Left forelimb (tissue), 1 donor: ENCODE measurements at regions not wholly inside any gene's neighbourhood (a gene's known extent, or its start where the extent isn't known, plus 50 kb on each side); places are given as distances from the start of the nearest gene placed in this dataset.

ENCODE experiments used
- DNase-seq: peaks from one replicate; pipeline ENCODE4 v3.0.0-alpha.2; 2018; ENCODE audit warnings: low spot score

DNA sequence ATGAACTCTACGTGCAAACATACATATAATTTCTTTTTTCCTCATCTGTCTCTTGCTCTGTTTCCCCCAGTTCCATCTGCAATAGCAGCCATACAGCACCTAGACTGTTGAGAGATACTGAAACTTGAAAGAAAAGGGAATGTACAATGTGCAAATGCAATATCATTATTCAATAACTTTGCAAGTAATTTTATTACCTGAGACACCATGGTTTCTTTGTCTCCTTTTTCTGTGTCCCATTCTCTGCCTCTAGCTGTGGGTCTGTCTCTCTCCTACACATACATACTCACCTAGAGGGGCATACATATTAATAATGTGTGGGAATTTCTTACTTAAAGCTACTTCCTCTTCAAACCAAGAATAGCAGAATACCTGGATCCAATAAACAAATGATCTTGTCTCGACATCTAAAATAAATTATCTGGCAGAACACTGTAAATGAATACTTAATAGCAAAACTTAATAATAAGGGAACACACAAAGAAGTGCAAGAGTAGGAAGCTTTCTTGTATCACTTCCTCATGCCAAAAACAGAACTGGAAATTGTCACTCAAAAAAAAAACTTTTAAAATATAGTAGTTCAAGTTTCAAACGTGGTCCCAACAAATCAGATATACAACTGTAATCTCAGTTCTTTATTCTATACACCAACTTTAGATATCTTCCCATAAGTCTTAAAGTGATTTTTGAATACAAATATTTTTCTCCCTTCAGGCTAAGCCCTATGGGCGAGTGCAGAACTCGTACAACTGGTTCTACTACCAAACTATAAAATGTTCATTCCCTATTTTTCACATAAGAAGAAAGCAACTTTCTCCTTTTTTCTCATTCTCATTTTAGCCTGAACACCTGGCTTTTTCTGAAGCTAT, 194.6 kb downstream of the NRIP1 start:
- no peak for DNase-seq

DNA sequence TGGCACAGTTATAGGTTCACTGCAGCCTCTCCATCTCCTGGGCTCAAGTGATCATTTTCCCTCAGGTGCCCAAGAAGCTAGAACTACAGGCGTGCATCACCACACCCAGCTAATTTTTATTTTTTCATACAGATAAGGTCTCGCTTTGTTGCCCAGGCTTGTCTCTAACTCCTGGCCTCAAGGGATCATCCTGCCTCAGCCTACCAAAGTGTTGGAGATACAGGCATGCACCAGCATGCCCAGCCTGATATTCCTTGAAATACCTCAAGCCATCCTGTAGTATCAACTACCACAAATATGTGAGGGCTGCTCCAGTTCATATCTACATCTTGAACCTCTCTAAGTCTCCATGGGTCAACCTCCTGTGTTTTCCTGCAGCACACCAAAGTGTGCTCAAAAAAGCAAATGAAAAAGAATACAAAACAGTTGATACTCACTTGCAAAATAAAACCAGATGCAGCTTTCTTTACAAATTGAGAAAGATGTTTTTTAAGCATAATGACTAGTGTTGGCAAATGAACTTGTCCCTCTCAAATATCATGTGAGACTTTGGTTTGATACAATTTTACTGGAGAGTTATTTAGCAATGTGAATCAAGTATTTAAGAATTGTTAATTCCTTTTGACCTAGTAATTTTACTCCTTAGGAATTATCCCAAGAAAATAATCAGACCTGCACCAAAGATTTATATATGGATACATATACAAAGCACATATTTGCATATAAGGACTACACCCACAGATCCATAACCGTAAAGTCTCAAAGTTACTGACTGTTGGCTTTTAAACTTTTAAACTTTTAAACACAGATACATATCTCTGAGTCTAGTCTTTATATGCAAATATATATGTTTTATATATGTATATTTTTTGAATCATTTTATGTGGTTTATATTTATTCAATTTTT, 197.7 kb downstream of the NRIP1 start:
- DNase-seq: no peak

DNA sequence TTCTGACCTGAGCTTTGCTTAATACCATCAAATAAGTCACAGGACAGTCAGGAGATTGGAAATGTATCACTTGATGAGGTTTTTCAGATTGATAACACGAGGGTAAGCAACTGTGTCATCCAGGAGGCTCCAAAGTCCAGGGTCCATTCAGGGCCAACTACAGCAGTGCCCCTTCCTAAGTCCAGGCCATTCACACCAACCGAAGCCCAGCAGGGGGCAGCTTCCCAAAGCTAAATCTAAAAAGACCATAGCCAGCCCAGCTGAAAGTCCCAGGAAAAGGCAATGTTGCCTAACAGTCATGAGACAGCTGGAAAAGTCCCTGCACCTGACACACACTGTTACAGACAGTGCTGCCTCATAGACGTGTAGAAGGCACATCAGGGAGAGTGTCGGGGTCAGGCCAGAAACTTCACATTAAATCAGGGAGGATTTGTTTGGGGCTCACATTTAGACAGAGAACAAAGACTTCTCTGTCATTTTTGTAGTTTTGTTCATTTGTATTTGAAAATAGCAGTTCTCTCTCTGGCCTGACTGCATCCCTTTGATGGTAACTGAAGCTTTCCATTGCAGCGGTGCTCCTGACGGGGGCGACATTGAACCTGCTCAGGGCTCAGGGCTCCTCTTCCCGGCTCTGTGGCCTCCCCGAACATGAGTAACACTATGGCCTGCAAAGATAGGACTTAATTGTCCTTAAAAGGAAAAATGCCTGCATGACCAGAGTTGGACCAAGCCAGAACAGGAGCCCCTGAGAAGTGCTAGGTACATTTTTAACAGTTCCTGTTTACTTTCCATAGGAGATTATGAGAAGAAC, 200.4 kb downstream of the NRIP1 start:
- peak; percentile 72 for DNase-seq

DNA sequence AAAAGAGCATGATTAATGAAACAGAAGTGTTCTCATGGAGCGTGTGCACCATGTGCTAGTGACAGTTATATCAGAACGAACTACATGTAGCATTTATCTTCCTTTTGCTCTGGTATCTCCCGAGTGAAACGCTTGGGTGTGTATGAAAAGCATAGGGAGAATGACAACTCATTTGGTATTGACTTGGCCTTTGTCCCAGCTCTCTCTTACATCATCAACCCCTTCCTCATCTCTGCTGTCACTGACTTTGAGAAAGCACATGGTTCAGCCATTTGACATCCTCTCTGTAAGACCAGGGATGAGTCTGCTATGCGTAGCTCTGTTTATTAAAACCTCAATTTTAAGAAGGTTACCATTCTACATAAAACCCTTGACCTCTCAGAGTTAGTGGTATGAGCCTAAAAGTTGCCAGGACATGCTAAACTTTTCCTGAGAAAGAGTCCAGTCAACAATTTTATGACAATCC, 201.0 kb downstream of the NRIP1 start:
- DNase-seq: no peak

DNA sequence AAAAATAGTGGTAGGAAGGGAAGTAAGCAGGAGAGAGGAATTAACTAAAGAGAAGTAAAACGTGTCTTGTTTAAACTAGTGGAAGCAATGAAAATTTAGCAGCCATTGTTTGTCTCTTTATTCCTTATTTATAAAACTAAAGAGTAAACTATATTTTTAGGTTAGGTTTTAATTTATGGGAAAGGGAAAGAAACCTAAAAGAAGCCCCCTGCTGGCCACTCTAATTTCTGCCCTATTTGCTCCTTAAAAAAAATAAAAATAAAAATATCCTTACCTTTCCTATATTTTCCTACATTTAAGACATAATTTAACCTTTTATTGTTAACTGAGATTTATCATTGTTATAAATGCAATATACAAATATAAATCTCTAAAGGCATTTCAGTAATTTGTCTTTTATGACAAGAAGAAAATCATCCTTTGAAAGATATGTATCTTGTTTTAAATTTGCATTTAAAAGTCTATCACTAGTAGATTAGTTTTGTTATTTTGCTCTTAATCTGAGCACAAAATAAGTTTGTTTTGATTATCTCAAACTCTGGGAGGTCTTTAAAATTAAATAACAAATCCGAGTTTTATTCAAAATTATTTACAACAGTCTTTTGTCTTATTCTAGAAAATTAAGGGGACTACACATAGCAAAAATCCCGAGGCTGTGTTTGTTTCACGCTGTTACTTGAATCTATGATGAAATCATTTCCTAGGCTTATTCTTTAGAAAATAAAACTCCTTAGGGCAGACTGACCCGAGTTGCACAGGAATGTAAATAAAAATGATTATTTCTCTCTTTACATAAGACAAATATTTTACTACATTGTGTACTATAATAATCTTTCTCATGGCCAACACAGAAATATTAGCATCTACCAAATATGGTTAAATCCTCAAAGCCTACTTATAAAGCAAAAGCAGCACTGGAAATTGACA, 201.7 kb downstream of the NRIP1 start:
- DNase-seq: no peak

DNA sequence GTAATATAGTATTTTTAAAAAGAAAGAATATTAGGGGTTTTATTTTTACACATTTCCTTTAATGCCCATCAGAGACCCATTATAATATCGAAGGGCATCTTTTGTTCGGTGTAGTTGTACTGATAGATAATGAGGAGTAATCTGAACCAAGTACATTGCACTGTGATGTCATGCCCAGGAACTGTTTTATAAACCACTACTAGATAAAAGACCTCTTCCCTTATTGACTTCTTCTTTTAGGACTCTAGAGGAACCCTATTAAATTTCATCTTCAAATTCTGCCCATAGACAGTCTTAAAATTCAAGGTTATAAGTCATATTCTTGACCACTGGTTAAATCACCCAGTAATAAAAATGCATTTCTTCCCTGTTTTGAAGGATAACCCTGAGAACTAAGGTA, 206.5 kb downstream of the NRIP1 start:
- no peak for DNase-seq

DNA sequence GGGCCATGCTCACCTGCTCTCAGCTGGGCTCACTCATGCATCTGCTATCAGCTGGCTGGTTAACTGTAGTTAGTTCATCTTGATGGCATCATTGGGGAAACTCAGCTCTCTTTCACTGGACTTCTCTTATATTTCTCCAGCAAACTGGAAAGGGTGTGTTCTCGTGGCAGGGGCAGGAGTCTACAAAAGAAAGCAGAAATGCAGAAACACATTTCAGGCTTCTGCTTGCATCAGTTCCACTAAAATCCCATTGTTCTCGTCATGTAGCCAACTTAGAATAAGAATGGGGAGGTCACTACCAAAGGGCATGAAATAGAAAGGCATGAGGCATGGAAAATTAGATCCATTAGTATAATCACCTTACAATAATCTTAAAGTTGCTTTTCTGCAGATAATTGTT, 207.3 kb downstream of the NRIP1 start:
- no peak for DNase-seq

DNA sequence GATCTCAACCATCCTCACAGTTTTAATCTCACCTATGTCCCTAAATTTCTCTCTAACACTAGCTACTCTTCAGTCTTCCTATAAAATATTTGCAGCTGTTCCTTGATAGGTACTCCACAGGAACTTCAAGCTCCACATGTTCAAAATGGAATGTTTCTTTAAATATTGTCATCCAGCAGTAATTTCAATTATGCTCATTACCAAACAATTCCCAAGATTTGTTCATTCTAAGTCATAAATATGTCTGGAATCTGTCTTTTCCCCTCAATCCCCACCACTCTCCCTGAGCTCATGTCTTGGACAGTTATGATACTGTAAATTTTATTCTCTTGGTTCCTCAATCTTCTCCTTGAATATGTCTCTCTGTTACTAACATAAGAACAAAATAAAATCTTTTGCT, 214.4 kb downstream of the NRIP1 start:
- DNase-seq: no peak

DNA sequence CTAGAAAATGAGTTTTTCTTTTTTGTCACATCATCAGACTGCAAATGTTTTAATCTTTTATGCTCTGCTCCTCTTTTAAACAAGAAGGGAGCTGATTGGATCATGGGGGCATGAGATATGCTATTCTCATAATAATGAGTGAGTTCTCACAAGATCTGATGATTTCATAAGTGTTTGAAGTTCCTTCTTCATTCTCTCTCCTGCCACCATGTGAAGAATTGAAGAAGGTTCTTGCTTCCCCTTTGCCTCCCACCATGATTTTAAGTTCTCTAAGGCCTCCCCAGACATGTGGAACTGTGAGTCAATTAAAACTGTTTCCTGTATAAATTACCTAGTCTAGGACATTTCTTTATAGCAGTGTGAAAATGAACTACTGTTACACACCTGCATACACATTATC, 218.2 kb downstream of the NRIP1 start:
- DNase-seq: no peak

DNA sequence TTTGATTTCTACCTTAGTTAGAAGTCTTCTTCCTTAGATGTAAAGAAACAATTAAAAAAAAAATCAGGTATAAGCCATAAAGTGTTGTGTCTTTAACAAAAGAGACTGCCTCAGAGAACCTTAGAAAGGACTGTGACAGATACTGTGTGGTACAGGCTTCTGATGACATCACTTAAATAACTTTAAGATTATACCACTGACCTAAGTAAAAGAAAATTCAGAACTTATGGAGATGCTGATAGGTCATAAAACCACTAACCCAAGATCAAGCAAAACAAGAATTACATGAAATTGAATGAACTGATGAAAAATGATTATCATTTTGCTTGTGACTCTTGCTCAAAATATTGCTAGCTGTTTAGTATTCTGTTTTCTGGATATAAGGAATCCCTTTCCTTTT, 220.8 kb downstream of the NRIP1 start:
- DNase-seq: no peak

DNA sequence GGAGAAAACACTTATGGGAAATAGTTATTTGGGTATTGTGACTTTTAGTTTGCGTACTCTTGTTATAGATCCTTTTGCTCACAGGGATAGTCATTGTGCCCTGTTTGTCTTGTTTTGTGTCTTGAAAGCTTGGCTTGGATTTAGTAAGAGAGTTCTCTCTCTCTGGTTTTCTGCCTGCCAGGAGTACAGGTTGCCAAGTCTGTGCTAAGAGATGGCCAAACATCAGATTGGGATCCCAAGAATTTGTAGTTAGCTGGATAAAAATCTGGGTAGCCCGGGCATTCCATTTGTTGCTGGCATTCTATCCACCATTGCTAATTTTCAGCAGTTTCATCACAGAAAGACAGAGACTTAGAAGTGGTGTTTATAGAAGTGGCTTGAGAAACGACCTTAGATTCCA, 222.2 kb downstream of the NRIP1 start:
- no peak for DNase-seq

DNA sequence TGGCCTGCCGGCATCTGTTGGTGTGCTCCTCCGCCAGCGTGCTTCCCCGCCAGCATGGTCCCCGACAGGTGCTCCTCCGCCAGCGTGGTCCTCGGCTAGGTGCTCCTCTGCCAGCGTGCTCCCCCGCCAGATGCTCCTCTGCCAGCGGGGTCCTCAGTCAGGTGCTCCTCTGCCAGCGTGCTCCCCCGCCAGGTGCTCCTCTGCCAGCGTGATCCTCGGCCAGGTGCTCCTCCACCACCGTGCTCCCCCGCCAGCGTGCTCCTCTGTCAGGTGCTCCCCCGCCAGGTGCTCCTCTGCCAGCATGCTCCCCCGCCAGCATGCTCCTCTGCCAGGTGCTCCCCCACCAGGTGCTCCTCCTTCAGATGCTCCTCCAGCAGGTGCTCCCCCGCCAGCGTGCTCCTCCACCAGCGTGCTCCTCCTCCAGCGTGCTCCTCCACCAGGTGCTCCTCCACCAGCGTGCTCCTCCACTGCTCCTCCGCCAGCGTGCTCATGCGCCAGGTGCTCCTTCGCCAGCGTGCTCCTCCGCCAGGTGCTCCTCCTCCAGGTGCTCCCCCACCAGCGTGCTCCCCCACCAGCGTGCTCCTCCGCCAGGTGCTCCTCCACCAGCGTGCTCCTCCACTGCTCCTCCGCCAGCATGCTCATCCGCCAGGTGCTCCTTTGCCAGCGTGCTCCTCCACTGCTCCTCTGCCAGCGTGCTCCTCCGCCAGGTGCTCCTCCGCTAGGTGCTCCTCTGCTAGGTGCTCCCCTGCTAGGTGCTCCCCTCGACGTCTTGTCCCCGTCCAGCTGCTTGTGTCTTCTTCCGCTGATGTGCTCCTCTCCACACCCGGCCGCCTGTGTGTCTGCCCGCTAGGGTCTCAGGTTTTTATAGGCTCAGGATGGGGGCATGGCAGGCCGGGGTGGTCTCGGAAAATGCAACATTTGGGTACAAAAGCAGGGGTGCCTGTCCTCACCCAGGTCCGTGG, 223.0 kb downstream of the NRIP1 start:
- DNase-seq: no peak

DNA sequence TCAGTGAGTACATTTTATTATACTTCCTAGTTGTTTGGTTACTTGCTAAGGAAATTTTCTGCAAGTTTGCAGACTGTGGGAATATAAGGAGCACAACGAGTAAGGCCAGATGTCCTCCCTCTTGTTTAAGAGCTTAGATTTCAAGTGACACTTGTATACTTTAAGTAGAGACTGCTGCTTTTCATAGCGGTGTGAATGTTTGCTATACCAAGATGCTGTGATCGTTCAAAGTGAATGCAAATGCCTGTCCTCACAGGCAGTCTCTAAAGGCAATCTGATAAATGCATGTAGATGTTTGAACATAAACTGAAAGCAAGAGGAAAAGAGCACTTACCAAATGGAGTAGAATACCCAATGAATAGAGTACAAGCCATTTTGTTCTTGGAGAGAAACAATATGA, 226.4 kb downstream of the NRIP1 start:
- no peak for DNase-seq

DNA sequence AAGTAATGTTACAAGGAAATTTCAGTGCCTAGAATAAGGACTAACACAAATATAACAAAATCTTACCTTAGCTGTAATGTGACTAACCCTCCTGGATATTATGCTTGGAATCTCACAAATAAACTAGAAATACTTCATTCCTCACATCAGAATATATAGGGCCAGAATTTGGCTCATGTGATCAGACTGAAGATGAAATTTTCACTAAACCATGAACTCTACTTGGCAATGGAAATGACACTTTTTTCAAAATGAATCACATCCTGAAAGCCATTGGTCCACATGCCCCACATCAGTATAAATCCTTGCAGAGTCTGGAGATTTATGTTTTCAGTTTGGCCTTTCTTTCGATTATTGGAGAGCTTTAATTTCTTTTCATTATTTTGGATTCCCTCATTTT, 227.8 kb downstream of the NRIP1 start:
- DNase-seq: no peak

DNA sequence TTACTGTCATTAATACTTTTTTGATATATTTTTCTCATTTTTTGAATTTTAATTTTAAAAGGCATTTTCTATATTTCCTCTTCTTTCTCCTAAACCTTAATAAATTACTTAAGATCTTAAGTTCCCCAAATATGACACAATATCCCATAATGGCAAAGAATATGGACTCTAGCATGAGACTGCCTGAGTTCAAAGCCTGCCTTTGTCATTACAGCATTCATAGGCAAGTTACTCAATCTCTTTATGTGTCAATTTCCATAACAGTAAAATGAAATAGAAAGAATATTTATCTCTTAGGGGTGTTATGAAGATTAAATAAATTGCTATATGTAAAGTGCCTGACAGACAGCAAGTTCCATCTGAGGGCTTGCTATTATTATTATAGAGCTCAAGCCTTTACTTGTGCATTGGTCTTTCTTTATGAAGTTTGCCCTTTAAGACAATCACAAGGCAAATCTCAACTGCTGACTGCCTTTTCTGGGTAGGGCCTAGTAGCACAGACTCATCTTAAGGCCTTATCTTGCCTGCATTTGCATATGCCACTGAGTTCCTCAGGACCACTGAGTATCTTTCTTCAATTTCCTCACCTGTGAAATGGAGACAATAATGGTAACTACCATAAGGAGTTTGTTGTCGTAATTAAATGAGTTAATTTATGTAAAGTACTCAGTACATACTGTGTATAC, 231.0 kb downstream of the NRIP1 start:
- no peak for DNase-seq

DNA sequence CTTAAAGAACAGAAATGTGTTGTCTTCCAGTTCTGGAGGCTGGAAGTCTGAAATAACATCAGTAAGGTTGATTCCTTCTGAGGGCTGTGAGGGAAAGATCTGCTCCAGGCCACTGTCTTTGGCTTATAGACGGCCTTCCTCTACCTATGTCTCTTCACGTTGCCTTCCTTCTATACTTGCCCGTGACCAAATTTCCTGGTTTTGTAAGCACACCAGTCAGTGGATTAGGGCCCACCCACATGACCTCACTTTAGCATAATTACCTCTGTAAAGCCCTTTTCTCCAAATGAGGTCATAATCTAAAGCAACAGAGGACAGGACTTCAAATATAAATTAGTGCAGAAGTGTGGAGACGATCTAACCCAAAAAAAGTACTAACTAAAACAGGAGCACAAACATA, 231.6 kb downstream of the NRIP1 start:
- no peak for DNase-seq

DNA sequence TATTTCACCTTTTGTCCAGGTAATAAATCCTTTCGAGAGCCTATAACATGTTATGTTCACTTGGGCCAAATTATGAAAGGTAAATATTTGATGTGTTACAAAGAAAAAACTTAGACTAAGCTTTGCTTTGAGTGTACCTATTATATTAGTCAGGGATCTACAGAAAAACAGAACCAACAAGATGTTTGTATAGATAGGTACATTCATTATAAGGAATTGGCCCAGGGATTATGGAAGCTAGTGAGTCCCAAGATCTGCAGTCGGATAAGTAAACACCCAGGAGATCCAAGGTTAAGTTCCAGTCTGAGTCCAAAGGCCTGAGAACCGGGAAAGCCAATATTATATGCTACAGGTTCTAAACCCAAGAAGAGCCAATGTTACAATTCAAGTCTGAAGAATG, 234.5 kb downstream of the NRIP1 start:
- no peak for DNase-seq

DNA sequence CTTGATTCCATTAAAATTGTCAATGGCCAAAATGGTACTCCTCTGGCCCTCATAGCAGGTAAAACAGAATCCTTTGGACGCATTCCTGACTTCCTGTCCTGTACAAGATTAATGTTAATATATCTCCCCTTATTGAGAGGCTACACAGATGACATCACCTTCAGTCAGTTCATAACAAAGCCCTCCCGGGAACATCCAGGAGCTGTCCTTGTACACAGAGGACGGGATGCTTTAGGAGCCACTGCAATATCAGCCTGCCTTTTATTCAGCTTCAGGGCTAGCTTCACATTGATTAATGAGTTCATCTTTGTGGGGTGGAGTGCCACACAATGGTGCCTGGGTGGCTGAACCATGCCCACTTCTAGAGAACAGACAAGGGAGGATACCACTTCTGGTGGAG, 235.1 kb downstream of the NRIP1 start:
- DNase-seq: no peak

DNA sequence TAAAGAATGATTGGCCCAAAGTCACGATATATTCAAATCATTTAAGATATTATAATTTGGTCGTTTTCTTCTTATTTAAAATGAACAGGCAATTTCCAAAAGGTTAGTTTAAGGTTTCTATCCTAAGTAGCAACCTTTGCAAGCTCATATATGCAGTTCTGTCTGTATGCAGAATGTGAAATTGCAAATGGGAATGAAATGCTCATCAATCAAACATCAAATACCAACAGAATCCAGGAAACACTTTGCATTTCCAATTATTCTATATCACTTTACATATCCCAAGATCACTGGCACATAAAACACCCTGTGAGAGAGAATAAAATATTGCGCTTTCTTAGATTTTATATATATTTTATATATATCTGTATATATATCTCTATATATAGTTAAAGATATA, 237.3 kb downstream of the NRIP1 start:
- DNase-seq: no peak
